C1 segment of cervical spinal cord (tissue), 14 donors: ENCODE measurements at regions not wholly inside any gene's neighbourhood (a gene's known extent, or its start where the extent isn't known, plus 50 kb on each side); places are given as distances from the start of the nearest gene placed in this dataset.
"Not testable (repeated sequence)": the region's sequence is repeated elsewhere in the genome, so short reads cannot be mapped to it uniquely, and the experiment has no call there.

Source experiments
- DNase-seq, 14 donors: peaks; one replicate each; lab custom pipeline; 2025; lab: John Stamatoyannopoulos, UW

DNA sequence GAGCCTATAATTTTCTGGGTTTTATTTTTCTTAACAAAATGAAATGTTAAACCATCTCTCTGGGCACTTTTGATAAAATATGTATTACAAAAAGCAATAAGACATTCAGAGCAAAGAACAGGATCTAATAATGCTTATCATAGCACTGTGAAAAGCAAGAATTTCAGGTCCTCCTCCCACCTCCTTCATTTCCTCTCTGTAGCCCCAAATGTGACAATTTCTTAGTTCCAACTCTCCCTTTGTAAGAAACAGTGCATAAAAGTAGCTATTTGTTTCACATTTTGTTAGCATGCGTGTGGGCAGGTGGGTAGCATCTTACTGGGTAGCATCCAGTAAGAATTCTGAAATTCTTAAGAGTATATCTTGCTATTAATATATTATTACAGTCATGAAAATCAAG, 130.9 kb upstream of the RASA1 start:
- DNase-seq = no peak

DNA sequence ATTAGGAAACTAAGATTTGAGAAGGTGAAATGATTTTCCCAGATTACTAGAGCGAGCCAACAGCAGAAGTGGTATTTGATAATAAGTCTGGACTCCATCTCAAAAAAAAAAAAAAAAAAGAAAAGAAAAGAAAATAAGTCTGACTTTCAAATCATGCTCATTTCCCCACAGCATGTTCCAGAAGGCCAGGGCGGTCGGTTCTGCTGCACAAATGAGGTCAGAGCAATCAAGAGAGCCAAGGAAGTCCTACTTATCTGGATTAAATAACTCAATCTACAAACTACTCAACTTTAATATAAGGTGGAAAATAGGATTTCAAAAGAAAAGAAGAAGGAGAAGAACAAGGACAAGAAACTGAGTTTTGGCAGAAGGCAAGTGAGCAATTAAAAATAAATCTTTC, 130.4 kb upstream of the RASA1 start:
- no peak for DNase-seq

DNA sequence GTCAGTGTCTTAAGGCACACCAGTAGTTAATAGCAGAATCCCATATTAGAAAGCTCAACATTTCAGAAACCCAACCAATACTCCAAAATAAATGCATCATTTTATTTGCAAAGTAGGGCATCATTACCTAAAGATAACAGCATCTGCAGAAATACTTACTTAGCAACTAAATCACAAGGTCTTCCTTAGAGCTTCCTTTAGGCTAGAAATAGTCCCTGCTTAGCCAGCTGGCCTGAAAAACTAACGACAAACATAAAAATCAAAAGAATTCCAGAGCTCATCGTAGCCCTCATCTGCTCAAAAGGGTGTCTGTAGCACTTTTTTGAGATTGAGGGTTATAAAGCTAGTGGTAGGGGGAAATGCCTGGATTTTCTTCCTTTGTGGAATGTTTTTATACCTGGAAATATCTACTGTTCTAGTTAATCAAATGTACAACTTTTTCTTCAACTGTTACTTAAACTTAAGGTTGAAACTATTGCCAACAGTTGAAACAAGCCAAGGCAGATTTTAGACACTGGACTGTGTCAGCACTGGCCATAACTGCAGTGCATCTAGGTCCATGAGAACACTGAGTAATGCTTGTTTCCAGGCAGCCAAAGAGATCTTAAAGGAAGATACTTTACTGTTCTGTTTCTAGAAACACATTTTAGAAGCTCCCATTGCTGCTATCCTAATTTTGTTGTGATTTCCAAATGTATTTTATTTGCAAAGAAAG, 129.4 kb upstream of the RASA1 start:
- peak in 1 of 14 donors; percentile 11 for DNase-seq

DNA sequence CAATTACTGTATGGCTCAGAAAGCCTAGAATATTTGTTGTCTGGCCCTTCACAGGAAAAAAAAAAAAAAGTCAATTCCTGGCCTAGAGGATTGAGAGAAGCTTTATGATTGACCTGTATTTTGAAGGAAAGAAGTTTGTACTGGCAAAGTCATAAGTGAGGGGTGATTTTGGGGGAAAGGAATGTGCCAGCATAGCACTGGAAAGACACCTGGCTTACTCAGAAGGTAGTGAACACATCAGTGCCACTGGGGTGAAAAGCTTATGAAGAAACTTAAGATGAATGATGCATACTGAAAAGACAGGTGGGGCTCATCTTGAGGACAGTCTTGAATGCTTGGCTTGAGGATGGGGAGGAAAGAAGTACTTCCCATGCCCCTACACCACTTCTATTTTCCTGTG, 127.9 kb upstream of the RASA1 start:
- no peak for DNase-seq

DNA sequence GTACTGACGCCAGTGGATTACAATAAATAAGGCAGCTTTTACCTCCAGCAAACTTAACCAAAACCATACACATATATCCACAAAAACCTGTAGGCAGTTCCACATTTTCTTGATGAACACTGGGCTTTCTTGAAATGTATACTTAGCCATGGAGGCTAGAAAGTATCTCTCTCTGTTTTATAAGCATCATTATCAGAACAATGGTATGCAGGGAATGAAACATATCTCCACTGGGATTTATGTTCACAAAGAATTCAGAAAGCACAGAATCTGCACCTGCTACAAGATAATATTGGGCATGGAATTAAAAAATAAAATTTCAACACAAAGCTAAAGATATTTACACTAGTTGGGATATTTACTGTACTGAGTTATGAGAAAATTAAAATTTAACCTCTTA, 126.1 kb upstream of the RASA1 start:
- DNase-seq = no peak

DNA sequence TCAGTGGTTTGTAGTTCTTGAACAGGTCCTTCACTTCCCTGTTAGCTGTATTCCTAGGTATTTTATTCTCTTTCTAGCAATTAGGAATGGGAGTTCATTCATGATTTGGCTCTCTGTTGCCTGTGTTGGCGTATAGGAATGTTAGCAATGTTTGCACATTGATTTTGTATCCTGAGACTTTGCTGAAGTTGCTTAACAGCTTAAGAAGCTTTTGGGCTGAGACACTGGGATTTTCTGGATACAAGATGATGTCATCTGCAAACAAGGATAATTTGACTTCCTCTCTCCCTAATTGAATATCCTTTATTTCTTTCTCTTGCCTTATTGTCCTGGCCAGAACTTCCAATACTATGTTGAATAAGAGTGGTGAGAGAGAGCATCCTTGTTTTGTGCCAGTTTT, 121.8 kb upstream of the RASA1 start:
- DNase-seq = not testable (repeated sequence)

DNA sequence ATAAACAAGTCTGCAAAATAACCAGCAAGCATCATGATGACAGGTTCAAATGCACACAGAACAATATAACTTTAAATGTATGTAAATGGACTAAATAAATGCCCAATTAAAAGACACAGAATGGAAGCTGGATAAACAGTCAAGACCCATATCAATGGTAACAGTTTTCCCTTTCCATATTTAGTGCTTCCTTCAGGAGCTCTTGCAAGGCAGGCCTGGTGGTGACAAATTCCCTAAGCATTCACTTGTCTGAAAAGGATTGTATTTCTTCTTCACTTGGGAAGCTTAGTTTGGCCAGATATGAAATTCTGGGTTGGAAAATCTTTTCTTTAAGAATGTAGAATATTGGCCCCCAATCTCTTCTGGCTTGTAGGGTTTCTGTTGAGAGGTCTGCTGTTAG, 120.2 kb upstream of the RASA1 start:
- DNase-seq = no peak

DNA sequence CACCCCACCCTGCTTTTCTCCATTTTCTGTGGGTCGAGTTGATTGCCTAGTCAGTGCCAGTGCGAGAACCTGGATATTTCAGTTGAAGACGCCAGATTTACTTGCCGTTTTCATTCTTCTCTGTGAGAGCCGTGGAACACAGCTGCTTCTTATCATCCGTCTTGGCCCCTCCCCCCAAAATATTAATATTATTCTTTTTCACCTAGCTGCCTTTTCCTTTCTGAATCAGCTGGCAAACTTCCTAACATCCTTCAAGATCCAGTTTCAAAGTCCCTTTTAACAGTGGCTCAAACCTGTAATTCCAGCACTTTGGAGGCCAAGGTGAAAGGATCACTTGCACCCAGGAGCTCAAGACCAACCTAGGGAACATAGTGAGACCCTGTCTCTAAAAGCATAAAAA, 117.1 kb upstream of the RASA1 start:
- DNase-seq = no peak

DNA sequence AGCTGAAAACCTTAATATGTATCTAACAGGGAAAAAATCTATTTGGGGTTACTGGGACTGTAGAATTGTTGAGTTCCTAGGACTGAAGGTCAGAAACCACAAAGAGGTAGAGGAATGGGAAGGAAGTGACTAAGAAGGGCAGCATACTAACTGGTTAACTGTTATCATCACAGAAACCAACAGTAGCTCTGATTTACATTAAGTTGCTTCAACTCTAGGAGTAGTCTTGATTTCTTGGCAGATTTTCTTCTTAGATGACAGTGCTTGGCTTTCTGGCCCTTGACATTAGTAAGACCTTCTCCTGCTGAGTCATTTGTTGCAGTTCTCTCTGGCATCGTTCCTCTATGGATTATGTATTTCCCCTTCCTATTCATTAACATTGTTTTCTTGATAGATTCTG, 116.1 kb upstream of the RASA1 start:
- DNase-seq = no peak

DNA sequence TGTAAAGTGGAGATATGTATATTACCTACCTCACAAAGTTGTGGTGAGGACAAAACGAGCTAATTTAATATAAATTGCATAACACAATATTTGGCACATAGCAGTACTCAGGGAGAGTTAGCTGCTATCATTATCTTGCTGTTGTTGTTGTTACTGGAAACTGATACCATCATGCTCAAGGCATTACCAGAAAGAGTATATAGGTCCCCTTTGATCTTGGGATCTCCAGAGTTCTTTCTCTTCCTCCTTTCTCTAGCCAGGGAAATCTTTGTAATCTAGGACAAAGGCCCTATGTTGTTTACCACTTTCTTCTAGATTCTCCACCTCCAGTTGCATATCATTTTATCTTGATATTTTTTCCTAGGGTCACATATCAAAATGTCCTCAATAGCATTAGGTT, 114.8 kb upstream of the RASA1 start:
- no peak for DNase-seq

DNA sequence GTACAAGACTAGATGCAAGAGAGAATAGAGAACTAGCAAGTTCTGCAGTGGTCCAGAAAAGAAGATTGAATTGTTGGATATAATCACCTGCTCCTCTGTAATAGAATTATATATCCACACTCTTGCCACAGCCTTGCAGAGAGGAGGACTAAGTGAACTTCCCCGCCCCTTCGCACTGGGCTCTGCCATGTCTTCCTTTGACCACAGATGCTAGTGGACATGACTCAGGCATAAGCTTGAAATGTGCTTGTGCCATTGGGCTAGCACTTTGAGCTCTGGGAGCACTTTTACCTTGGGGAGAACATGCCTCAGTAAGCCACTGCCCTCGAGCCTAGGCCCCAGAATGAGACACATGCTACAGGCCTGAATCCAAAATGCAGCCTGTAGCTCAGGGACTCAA, 113.5 kb upstream of the RASA1 start:
- no peak for DNase-seq

DNA sequence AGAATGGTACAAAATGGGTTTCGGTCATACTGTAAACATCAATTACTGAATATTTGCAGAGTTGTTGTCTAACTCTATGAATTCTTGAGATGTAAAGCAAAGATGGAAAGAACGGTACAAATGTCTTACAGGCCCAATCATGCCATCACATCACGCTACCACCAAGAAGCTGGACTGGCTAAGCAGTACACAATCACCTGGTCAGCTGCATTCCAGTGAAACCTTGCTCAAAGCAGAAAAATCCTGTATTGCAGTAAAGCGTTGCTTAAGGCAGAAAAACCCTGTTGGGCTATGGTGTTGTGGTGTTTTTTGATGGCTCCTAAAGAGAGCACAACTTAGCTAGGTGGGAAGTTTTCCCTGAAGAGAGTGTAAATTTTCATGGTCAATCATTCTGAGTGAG, 112.6 kb upstream of the RASA1 start:
- no peak for DNase-seq

DNA sequence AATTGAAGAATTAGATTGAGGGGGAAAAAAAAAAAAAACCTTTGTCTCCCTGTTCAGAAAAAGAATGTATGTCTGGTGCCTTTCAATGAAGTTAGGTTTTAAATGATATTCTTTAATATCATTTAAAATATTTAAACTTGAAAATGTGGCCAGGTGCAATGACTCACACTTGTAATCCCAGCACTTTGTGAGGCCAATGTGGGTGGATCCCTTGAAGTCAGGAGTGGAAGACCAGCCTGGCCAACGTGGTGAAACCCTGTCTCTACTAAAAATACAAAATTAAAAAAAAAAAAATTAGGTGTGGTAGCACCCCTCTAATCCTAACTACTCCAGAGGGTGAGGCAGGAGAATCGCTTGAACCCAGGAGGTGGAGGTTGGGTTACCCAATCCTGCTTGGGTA, 111.1 kb upstream of the RASA1 start:
- no peak for DNase-seq

DNA sequence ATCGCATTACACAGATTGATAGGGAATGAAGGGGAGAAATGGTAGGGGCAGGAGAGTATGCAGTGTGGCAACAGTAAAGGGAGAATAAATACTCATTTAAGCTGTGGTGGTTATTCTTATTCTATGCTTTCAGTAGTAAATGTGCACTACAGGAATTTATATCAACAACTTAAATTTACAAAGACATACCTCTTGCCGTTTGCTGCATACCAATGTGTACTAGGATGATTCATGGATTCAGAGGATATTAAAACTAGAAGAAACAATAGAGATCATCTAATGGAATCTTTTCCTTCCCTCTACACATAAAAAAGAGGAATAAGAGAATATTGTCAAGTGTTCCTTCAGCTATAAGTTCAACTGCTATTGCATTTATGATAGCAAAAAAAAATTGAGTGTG, 103.3 kb upstream of the RASA1 start:
- DNase-seq = no peak

DNA sequence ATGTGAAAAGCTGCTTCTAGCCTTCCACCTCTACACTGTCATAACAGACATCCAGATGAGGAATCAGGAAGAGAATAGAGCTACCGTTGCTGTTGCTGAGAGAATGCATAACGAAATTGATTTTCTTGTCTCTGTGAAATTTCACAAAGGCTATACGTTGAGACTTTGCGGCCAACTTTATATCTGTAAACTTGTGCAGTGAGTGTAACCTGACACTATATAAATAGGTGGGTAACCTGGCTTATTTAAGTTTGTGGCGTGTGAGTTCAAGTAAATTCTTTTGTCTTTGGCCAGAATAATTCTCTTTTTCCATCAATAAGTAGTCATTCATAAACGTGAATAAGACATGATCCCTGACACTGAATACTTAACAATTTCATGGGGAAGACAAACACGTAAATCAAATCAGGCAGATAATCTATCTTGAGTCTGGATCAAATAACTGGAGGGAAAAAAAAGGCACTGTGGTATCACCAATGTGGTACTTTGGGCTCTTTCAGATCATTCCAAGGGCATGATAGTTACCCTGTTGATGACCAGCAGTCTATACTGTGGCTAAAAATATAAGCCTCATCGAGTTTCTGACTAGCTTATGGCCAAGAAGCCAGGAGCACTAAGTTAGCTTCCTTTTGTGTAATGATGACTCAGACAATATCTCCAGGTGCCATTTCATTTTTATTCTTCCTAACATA, 98.2 kb upstream of the RASA1 start:
- no peak for DNase-seq

DNA sequence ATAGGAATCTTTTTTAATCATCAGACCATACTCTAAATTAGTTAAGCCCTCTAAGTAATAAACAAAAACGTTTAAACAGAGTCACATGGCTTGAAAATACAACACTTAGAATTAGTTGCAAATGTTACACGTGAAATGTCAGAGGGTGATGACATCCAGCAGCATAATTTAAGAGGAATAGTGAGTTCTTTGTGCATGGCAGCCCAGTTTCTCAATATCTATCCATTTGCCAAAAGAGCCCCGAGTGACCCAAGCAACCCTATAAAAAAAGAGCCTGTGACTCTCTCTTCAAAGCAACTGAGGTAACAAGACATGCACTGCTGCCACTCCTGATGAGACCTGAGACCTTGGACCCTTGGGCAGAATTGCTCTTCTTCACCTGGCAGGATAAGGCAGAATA, 96.9 kb upstream of the RASA1 start:
- no peak for DNase-seq

DNA sequence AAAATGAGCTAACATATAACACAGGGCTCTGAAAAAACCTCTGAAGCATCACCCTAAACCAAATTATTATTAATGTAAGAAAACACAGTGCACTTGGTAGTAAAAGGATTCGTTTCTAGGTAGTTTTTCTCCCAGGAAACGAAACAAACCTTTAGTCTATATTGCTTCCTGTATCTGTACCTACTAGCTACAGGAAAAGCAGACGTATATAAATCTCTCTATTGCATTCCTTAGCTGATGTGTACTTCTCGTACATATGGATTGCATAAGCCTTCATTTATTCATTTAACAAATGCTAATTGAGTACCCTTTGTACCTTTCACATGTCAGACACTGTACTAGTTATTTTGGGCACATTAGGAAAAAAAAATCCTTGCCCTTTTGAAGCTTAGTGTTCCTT, 85.0 kb upstream of the RASA1 start:
- DNase-seq = no peak

DNA sequence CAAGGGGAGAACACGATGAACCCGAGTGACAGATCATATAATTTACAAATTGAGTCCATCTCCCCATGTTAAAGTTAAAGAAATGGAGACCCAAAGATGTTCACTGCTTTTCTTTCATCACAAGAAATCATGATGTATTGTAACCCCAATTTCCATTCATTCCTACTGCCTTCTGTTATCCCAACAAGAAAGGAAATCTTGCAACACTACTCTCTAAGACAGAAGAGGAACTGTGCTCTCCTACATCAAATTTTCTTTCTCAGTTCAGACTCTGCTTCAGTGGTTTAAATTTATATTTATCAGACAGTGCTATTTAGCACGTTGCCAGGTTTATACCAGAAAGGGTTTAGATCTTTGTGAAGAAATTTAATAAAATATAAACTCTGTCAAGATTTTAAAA, 83.8 kb upstream of the RASA1 start:
- DNase-seq = no peak

DNA sequence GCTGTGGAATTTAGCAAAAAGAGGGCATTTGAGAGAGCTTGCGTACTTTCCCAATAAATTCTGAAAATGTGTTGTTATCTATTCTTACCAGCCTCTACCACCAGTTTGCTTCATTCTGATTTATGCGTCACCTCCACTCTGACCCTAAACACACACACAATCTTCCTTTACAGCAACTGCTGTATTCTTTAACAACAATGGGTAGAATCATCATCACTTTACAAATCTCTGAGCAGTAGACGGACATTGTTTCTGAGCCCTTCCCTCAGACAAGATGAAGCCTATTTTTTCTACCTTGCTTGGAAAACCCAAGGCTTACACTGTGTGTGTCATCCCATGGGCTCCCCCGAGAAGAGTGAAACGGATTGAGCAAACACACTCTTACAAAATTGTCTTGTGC, 83.1 kb upstream of the RASA1 start:
- DNase-seq = no peak

DNA sequence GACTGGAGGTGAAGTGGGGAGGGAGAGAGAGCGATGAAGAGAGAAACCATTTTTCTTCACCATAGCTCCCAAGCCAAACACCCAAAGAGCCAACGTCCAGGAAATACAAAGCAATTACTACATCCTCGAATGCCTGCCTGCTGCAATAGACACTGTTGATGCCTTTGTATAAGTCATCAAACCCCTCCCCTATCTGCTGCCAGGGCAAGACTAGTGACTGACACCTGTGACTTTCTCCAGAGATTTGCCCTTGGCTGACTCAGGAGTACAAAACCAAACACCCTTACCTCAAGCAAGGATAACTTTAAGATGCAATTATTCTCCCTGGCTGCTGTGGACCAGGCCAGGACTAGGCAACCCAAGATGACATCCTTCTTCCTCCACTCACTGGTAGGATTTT, 81.8 kb upstream of the RASA1 start:
- DNase-seq = no peak

DNA sequence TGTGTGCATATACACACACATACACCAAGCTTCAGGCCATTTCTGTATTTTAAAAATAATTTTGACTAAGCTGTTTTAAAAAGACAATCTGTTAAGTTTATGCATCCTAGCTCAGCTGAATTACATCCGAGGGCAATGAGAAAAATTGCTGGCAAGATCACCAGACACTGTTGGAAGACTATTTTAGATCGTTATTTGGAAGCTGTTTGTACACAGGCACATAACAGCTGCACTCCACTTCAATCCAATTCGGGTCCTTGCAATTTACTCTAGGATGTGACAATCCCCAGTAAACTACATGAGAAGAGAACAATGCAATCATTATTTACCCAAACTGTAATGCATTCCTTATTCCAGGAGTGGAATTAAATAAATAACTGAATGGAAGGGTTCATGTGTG, 79.3 kb upstream of the RASA1 start:
- DNase-seq = no peak

DNA sequence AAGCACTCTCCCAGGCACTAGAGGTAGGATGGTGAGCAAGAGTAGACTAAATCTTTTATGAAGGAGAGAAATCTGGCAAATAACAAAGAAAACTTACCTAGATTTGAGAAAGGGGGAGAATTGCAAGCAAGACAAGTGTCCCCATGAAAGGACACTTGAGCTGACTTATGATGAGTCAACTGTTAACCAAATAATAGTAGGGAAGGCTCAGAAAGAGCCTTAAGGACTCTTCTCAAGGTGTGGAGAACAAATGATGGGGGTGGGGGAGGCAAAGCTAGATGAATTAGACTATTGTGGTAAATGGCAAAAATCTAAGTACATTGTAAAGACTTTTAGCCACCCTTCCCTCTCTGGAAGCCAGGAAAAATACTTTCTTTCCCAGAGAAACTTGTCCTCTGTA, 77.6 kb upstream of the RASA1 start:
- no peak for DNase-seq

DNA sequence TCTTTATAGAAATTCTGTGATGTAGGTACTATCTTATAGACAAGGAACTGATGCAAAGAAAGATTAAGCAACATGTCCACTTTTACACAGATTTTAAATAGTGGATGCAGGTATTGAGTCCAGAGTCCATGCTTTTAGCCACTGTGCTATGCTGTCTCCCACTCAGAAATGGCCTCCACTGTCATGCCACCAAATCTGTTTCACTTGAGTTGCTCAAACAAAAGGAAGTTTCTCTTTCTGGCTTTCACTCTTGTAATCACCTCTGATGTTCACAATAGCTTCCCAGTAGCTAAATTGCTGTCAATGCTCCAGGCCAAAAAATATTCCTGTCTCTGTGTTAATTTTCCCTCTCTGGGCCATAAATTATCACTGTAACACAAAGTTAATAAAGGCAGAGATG, 77.0 kb upstream of the RASA1 start:
- no peak for DNase-seq

DNA sequence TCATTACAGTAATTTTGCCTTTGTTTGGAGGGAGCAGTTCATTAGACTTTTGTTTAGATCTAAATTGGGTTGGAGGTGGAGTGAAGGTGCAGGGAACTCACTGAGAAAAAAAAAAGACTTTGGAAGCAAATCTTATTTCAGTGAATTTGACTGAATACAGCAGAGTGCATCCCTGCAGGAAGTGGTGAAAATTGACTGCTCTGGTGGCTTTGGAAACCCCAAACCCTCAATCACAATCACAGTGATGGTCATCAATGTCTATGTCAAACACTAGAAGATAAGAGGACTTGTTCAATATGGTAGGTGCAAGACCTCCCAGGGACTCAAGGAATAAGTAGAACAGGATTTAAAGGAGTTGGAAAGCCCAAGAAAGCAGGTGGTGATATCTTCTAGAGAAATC, 76.0 kb upstream of the RASA1 start:
- no peak for DNase-seq
